GM18505 (cell line): ENCODE measurements at regions not wholly inside any gene's neighbourhood (a gene's known extent, or its start where the extent isn't known, plus 50 kb on each side); places are given as distances from the start of the nearest gene placed in this dataset.
"Not testable (repeated sequence)": the region's sequence is repeated elsewhere in the genome, so short reads cannot be mapped to it uniquely, and the experiment has no call there.

Source experiments
- ATAC-seq: cut with Tn5 transposase; IDR thresholded peaks from one replicate; pipeline ENCODE4 v1.9.1; 2021; ENCODE audit not compliant: unreplicated experiment
- POLR2A ChIP-seq: IDR thresholded peaks from 4 replicates; pipeline ENCODE4 v1.6.1; 2011; ENCODE audit warnings: borderline replicate concordance; ENCODE audit not compliant: insufficient read depth, insufficient read length; ENCODE audit errors: extremely low read depth

DNA sequence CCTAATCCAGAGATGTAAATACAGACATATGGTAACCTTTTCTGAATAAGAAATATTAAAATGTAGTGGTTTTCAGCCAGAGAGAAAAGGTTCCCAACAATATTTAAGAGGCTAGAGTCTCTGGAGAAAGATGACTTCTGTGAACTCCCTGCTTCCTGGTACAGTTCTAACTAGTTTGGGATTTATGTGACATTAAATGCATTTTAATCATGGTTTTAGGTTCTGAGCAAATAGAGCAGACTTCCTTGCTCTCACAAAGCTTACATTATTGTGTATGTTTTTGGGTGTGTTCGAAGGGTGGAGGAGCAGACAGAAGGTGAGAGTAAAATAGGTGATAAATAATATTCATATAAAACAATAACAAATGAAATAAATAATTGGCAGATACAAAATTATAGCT lies 250.1 kb upstream of the LUZP2 start:
- ATAC-seq = no peak

DNA sequence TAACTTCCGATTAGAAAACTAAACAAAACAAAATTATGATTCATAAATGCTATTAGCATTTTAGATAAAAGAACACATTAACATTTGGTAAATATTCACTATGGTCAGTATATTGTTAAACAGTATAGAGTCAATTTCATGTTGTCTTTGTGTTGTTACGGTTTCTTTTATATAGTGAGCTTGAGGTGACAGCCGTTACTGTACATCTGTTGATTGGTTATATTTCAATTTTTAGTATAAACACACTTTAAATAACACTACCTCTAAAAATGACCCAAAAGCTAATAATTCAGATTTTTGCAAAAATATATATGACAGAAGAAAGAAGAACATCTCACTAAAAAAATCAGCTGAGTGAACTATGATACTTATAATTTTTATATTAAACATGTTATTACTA lies 249.0 kb upstream of the LUZP2 start:
- no peak for ATAC-seq
- no peak for TF ChIP-seq POLR2A

More for the DNA sequence above, 250.1 kb upstream of the LUZP2 start:
- TF ChIP-seq POLR2A = no peak

DNA sequence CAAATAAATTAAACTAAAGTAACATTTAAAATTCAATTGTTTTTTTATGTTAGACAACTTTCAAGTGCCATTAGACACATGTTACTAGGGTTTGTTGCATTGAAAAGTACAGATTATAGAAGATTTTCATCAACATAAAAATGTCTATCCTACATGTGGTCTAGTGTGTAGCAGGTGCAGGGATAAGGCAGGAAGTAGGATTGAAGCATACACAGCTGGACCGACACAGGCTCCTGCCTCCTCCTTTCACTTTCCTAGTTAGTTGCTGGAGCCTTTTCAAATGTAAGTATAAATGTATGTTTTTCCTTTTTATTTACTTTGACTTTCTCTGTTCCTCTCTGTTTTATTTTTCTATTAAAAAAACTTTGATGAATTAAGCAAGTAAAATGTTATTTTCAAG lies 246.9 kb upstream of the LUZP2 start:
- TF ChIP-seq POLR2A = no peak
- ATAC-seq = no peak

DNA sequence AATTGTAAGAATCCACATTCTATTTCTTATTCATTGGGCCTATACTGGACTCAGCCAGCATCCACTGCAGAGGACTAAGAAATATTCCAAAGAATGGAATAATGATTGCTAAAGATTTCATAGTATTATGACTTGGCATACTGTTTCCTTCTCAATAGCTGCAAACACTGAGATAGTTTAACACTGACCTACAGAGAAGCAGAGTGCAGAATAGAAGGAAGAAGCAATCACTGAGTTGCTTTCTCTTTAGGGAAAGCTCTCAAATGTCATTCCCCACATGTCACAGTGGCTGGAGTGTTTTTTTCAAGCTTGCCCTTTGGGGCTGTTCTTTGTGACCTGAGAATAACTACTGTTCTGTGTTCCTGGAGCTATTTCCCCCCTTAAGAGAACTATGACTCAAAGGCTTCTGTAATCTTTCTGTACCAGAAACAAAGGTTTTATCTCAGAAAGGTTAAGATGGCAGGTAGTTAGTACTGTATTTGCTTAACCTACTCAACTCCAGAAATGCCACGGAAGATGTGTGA lies 243.6 kb upstream of the LUZP2 start:
- ATAC-seq = no peak
- TF ChIP-seq POLR2A = no peak

DNA sequence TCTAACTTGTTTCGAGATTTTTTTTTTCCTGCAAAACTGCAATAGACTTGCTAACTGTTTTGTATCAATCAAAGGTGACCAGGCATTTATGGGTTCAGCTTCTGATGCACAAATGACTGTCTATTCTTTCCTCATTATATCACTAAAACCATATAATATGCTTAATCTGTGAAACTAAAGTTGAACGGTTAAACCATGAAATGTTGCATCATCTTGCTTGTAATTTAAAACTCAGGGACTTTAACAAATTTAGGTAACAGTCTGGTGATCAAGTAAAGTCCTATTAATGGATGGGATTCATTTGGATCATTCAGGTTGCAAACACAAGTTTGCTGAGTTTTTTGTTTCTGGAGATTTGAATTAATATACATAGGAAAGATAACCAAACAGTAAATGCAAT lies 232.0 kb upstream of the LUZP2 start:
- no peak for ATAC-seq
- no peak for TF ChIP-seq POLR2A

DNA sequence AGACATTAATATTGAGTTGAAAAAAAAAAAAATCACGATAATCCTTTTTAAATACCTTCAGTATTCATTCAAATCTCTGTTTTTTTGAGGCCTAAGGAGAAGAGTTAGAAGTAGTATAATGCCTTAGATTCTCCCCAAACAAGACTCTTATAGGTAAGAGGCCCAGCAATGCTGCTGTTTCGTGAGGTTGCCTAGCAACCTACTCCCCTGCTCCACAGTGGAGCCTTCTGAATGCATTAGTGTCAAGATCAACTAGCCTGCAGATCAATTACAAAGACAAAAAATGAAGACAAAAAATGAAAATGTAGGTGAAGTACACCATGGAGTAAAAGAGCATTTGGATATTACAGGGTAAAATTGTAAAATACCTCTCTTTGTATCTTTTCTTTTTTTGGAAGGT lies 229.8 kb upstream of the LUZP2 start:
- no peak for TF ChIP-seq POLR2A
- ATAC-seq = no peak

DNA sequence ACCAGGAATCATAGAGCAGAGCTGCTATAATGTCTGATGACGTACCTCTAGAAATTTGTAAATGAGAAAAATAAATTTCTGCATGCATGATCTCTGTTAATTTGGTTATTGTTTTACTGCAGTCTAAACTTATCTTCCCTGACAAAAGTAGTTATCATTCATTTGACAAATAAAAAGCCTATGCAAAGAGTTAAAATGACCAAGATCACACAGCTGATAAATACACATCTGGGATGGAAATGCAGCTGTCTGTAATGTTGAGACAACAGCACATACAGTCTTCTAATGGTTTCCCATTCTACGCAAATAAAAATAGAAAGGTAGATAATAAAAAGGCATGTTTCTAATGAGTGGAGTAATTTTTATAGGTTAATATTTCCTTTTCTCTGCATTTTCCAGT lies 225.1 kb upstream of the LUZP2 start:
- no peak for ATAC-seq
- TF ChIP-seq POLR2A = no peak

DNA sequence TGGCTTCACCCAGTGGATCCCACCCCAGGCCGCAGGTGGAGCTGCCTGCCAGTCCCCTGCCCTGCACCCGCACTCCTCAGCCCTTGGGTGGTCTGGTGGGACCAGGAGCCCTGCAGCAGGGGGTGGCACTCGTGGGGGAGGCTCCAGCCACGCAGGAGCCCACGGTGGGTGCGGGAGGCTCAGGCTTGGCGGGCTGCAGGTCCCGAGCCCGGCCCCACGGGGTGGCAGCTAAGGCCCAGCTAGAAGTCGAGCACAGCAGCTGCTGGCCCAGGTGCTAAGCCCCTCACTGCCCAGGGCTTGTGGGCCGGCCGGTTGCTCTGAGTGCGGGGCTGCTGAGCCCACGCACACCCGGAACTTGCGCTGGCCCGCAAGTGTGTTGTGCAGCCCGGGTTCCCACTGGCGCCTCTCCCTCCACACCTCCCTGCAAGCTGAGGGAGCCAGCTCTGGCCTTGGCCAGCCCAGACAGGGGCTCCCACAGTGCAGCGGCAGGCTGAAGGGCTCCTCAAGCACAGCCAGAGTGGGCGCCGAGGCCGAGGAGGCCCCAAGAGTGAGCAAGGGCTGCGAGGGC lies 222.6 kb upstream of the LUZP2 start:
- not testable (repeated sequence) for ATAC-seq

DNA sequence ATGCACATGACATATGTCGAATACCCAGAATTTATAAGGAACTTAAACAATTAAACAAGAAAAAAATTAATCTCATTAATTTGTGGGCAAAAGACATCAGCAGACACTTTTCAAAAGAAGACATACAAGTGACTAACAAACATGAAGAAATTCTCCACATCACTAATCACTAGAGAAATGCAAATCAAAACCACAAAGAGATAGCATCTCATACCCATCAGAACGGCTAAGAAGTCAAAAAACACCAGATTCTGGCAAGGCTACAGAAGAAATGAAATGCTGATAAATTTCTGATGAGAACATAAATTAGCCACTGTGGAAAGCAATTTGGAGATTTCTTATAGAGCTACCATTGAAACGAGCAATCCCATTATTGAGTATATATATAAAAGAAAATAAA lies 210.6 kb upstream of the LUZP2 start:
- ATAC-seq = no peak
- TF ChIP-seq POLR2A = no peak

DNA sequence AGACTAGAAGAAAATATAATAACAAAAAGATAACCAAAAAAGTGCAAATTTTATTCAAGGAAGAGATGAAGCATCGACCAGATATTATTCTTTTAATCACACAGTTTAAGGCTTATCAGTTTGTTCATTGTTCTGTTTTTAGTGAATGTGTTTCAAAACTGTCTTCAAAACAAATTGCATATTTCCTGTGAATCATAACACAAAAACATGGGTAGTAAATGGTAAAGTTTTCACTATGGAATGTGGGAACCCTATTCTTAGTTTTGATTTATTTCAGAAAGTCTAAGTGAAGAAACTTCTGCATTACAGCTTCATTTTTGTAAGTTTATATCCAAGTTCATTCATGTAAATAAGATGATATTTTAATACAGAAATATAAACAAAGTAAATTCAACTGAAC lies 207.6 kb upstream of the LUZP2 start:
- TF ChIP-seq POLR2A = no peak
- no peak for ATAC-seq

DNA sequence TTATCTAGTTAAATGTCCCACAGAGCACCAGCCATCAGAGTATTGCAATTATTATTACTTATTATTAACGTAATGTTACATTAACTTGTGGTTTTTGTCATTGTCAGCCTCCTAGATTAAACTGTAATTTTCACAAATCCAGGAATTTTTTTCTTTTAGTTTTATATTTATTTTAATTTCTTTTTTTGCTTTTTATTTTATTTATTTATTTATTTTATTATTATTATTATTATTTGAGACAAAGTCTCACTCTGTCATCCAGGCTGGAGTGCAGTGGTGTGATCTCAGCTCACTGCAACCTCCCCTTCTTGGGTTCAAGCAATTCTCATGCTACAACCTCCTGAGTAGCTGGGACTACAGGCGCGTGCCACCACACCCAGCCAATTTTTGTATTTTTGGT lies 202.9 kb upstream of the LUZP2 start:
- TF ChIP-seq POLR2A = no peak
- ATAC-seq = no peak

DNA sequence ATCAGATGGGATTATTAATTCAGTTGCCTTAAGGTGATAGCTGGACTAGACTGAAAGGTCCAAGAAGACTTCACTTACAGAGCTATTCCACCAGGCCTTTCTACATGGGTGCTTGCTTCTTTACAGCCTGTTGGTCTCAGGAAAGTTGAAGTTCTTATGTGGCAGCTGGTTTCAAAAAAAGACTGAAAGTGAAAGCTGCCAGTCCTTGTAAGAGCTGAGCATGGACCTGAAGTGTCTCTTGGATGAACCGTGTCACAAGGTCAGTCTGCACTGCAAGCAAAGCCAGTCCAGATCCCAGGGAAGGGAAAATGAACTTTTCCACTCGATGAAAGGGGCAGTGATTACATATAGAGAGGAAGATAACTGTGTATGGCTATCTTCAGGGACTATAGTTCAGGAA lies 201.5 kb upstream of the LUZP2 start:
- ATAC-seq = no peak
- TF ChIP-seq POLR2A = no peak

DNA sequence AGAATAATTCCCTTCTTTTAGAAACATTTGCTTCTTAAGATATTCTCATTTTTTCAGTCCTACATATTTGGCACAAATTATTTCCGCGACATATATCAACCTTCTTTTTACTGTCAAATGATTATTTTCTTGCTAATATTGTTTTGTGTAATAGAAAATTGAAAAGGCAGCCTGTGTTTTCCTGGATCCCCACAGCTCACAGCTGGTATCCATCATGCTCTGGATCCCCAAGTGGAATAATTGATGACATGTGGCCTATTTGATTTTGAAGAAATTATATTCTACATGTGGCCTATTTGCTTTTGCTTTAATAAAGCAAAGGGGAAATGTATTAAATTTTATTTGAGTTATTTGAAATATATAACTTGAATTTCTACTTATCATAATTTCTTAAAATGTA lies 199.4 kb upstream of the LUZP2 start:
- ATAC-seq = no peak
- TF ChIP-seq POLR2A = no peak

DNA sequence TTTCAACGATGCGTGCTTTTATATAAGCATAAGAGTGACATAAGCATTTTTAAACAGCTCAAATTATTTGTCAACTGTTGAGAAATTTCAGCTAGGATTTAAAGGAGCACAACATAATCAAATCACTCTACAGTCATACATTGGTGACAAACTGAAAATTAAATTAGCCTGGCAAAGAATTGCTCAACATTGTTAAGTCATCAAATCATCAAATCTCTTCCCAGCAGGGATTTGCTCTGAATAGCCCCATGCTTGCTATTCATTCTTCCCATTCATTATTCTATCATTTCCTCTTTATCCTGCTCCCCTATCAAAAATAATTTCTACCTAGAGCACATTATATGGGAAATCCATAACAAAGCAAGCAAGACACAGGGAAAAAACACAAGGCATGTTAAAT lies 198.7 kb upstream of the LUZP2 start:
- no peak for TF ChIP-seq POLR2A
- no peak for ATAC-seq

DNA sequence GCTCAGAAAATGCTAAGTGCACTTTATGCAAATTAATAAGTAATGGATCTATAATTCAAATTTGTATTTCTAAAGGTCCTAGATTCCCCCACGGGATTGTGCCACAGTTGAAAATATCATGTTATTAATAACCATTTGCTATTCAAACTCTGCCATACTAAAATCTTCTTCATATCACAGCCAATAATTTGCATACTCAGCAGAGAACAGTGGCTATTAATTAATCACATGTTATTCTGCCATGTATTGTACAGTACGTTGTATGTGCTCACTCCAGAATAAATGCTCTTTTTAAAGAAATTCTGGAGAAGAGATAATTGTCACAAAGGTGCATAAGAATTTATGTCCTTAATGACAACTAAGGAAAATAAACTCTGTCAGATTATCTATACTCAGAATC lies 184.9 kb upstream of the LUZP2 start:
- no peak for ATAC-seq
- no peak for TF ChIP-seq POLR2A
